ENCODE measurements at regions not wholly inside any gene's neighbourhood (a gene's known extent, or its start where the extent isn't known, plus 50 kb on each side); places are given as distances from the start of the nearest gene placed in this dataset.

DNA sequence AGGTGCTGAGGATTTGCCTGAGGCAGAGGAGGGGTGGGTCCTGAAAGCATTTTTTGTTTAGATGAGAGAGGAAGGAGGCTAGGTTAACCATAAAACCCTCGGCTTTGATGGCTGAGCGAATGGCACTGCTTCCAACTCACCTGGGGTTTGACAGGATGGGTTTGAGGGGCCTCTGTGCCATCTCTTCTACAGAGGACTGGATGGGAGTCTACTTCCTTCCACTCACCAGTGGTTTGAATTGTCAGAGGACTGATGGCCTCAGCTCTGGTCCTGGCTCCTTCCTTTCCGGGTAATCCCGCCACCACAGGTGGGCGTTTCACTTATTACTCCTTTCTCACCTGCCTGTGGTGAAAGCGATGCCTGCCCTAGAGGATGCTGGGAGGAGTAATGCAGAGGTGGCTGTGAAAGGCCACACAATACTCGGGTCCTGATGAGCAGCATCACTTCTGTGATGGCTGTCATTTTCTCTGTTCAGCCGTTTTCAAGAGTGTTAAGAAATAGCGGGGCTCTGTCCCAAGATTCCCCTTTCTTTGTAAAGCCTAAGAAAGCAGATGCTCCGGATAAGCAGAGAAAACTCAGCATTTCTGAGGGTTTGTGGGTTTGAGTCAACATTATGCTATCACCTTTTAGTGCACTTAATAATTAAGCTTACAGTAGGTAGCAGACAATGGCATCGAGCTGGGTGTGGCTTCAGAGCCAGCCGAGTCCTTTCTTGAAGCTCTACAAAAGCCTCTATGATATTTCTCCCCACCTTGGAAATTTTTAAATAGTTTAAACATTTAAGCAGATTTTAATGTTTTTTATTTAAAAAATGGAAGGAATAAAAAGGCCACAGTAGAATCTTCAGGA is 220.7 kb downstream of the HLX start:
- H3K27me3 Mint-ChIP-seq (ENCODE audit: low read depth in 3 of 3), result peaks cover 3% of the 10 kb centered on the region in 3 donors
- H3K4me3 Mint-ChIP-seq, result peak overlapping the region in 1 of 5 donors; percentile 52
- H3K27ac Mint-ChIP-seq, result no peak overlapping the region
- H3K36me3 Mint-ChIP-seq, result peaks cover 0 to 3% (median 0%) of the 10 kb centered on the region in 3 donors
- peaks cover 0 to 17% (median 6%) of the 10 kb centered on the region in 6 donors for H3K9me3 Mint-ChIP-seq
- peaks cover 0 to 4% of the 10 kb centered on the region in 2 donors for H3K4me1 Mint-ChIP-seq
- peak in 1 of 3 donors; percentile 3 for DNase-seq

DNA sequence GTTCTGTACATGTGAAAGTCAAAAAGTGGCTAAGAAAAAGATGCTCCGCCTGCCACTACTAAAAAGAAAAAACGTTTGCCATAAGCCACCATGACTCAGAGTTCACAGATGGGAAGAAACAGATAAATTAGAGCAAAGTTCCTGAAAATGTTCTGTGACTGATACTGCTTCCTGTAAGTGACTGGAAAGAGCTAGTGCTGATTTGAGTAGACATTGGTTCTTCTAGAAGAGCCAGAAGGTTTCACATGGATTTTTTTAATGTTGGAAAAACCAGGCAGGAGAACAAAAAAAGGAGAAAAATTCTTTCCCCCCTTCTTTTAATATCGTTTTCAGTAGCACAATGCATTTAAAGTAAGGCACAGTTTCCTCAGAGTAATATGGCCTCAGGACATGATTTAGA is 221.4 kb downstream of the HLX start:
- H3K27me3 Mint-ChIP-seq (ENCODE audit: low read depth in 3 of 3), result peaks cover 3% of the 10 kb centered on the region in 3 donors
- DNase-seq, result no peak
- H3K9me3 Mint-ChIP-seq, result peaks cover 0 to 17% (median 6%) of the 10 kb centered on the region in 6 donors
- peaks cover 0 to 3% (median 0%) of the 10 kb centered on the region in 3 donors for H3K36me3 Mint-ChIP-seq
- no peak overlapping the region for H3K27ac Mint-ChIP-seq
- H3K4me1 Mint-ChIP-seq, result peaks cover 0 to 4% of the 10 kb centered on the region in 2 donors
- H3K4me3 Mint-ChIP-seq, result no peak overlapping the region

DNA sequence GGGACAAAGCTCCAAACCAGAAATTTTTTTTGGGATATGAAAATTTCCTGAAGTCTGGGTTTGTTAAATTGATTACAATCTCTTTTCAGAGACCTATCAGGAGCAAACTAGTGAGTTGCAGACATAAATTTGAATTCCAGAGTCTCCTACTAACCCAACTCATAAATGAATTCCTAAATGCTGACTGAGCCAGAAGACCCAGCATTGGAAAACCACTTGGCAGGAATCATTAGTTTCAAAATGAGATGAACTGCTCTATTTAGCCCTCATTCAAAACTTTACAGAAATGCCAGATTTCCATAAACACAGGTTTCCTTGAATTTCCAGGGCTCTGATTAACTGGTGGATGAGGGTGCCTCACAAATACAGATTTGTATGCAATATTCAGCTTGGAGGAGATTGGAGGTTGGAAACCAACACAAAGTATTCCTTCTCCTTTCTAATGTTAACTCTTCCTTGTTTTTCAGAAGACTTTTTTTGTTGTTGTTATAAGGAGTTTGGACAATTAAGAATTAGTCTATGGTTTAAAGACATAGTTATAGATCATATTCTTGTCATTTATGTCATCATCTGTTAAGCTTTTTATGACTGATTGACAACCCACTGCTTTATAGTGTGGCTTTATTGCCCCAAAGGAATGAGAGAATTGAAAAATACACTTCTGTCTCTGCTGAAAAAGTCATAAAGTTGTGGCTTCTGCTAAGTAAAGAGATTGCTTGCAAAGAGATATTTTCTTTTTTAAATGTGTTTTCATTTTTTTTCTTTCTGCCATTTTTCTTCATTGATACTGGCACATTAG is 222.8 kb downstream of the HLX start:
- Mint-ChIP-seq H3K9me3 (peaks cover 0 to 16% (median 4%) of the 10 kb centered on the region in 6 donors), H3K36me3 (peaks cover 0 to 3% (median 0%) of the 10 kb centered on the region in 3 donors), H3K27me3 (ENCODE audit: low read depth in 3 of 3) (peaks cover 3% of the 10 kb centered on the region in 3 donors), H3K27ac (no peak overlapping the region), H3K4me1 (peaks cover 0 to 4% of the 10 kb centered on the region in 2 donors), H3K4me3 (no peak overlapping the region)
- DNase-seq, result no peak

DNA sequence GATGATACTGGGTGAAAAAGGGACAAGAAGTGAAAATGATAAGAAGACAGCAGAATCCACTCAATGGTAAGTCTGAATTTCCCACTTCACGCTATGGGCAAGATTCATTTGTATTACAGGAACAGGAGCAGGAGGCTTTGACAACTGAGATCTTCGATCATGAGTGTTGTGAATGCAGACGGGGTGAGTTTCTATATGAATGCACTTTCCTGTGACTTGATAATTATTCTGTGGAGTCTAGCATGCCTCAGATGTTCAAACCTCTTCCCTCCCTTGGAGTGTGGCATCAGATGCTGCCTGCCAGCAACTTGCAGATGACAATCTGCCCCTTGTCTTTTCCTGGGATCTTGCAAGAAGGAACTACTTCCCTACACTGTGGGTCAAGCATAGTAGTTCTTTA is 225.4 kb downstream of the HLX start:
- Mint-ChIP-seq H3K4me1 (peaks cover 0 to under 1% of the 10 kb centered on the region in 2 donors), H3K4me3 (no peak overlapping the region), H3K36me3 (no peaks in the 10 kb centered on the region), H3K27ac (no peak overlapping the region), H3K9me3 (peaks cover 0 to 5% (median 1%) of the 10 kb centered on the region in 6 donors), H3K27me3 (ENCODE audit: low read depth in 3 of 3) (peaks cover 0 to 3% (median under 1%) of the 10 kb centered on the region in 3 donors)
- DNase-seq, result no peak

DNA sequence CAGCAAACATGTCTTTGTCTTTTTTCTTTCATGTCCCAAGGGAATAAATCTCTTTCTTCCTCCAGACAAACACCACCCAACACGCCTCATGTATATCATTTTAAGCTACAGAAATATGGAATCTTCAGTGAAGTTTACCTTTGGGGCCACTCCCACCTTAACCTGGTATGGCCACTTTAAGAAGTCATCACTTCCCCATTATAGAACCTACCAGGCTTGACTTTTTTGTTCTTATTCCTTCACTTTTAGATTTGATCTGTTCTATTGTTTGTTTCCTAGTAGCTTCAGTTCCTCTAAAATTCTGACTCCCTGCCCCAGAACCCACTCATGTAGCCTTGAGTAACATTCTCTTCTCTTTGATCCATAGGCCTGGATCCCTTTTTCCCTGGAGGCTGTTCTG is 226.3 kb downstream of the HLX start:
- no peak overlapping the region for H3K4me3 Mint-ChIP-seq
- H3K4me1 Mint-ChIP-seq, result no peaks in the 10 kb centered on the region
- H3K27ac Mint-ChIP-seq, result no peak overlapping the region
- no peaks in the 10 kb centered on the region for H3K36me3 Mint-ChIP-seq
- peaks cover 0 to 4% (median 1%) of the 10 kb centered on the region in 6 donors for H3K9me3 Mint-ChIP-seq
- no peak for DNase-seq
- H3K27me3 Mint-ChIP-seq (ENCODE audit: low read depth in 3 of 3), result peaks cover 0 to 3% (median 0%) of the 10 kb centered on the region in 3 donors

DNA sequence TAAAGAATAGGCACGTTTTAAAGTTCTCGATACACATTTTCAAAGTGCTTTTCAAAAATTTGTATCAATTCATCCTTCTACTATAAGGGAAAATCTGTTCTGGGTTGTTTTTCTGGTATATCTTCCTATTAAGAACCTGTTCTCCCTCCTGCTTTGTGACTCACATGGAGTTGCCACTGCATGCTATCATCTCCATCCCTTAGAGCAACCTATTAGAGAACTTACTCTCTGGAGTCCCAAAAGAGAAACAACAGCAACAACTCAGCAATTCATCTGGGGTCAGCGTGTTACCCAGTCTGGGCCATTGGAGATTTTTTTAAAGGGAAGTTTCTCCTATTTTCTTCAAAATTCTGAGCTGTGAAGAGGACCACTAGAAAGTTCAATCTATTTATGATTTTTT is 227.4 kb downstream of the HLX start:
- H3K36me3 Mint-ChIP-seq, result no peaks in the 10 kb centered on the region
- H3K27me3 Mint-ChIP-seq (ENCODE audit: low read depth in 3 of 3), result peaks cover 0 to 3% (median 0%) of the 10 kb centered on the region in 3 donors
- DNase-seq, result no peak
- no peak overlapping the region for H3K27ac Mint-ChIP-seq
- H3K9me3 Mint-ChIP-seq, result peaks cover 0 to 6% (median under 1%) of the 10 kb centered on the region in 6 donors
- no peaks in the 10 kb centered on the region for H3K4me1 Mint-ChIP-seq
- H3K4me3 Mint-ChIP-seq, result no peak overlapping the region

DNA sequence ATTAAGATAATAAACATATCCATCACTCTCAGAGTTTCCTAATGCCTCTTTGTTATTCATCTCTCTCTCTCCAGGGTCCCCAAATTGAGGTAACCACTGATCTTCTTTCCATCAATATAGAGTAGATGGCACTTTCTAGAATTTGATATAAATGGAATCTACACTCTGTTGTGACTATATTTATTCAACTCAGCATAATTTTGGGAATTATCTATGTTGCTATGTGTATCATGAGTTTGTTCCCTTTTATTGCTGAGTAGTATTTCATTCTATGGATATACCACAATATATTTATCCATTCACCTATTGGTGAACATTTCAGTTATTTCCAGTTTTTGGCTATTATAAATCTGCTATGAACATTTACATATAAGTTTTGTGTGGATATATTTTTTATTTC is 230.7 kb downstream of the HLX start:
- Mint-ChIP-seq H3K4me3 (no peak overlapping the region), H3K27me3 (ENCODE audit: low read depth in 3 of 3) (peaks cover 0 to 2% (median under 1%) of the 10 kb centered on the region in 3 donors), H3K27ac (no peak overlapping the region), H3K9me3 (peaks cover 0 to 8% (median 1%) of the 10 kb centered on the region in 6 donors), H3K36me3 (no peaks in the 10 kb centered on the region), H3K4me1 (no peaks in the 10 kb centered on the region)
- no peak for DNase-seq

DNA sequence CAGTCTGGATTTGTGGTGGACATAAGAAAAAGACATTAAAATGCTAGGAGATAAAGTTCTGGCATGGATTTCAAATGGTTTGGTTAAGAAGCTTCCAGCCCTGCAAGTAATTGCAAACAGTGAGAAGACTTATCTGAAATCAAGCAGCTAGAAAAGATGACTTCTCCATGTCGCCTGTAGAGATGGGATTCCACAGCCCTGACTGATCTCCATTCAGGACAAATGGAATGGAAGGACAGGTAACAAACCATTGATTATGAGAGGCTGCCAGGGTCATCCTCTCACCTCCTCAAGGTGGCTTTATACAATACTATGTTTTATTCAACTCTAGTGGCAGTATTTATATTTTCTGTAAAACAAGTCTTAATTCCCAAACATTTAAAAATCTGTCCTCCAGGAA is 237.9 kb downstream of the HLX start:
- no peaks in the 10 kb centered on the region for H3K4me1 Mint-ChIP-seq
- H3K27me3 Mint-ChIP-seq (ENCODE audit: low read depth in 3 of 3), result peaks cover 3 to 6% (median 3%) of the 10 kb centered on the region in 3 donors
- DNase-seq, result no peak
- H3K36me3 Mint-ChIP-seq, result no peaks in the 10 kb centered on the region
- H3K27ac Mint-ChIP-seq, result no peak overlapping the region
- H3K4me3 Mint-ChIP-seq, result no peak overlapping the region
- H3K9me3 Mint-ChIP-seq, result peaks cover 0 to 22% (median under 1%) of the 10 kb centered on the region in 6 donors

DNA sequence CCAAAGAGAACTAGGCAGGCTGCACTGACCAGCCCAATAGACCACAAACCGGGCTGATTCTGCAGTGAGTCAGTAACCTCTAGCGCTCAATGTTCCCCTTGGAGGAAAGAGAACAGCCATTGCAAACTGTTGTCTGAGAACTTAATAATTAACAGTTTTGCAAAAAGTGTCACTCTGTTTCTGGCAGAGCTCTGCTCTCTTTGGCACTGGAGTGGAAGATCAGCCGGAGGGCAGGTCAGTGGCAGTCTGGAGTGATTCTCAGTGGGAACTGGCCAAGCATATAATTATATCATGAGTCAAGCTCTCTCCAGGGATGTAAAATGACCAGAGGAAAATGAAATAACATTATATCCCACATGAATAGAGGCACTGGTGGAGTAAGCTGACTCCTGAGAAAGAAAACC is 238.3 kb downstream of the HLX start:
- Mint-ChIP-seq H3K27me3 (ENCODE audit: low read depth in 3 of 3) (peaks cover 3 to 6% (median 3%) of the 10 kb centered on the region in 3 donors), H3K27ac (no peak overlapping the region), H3K4me3 (no peak overlapping the region), H3K9me3 (peaks cover 0 to 22% (median under 1%) of the 10 kb centered on the region in 6 donors), H3K36me3 (no peaks in the 10 kb centered on the region), H3K4me1 (no peaks in the 10 kb centered on the region)
- no peak for DNase-seq

DNA sequence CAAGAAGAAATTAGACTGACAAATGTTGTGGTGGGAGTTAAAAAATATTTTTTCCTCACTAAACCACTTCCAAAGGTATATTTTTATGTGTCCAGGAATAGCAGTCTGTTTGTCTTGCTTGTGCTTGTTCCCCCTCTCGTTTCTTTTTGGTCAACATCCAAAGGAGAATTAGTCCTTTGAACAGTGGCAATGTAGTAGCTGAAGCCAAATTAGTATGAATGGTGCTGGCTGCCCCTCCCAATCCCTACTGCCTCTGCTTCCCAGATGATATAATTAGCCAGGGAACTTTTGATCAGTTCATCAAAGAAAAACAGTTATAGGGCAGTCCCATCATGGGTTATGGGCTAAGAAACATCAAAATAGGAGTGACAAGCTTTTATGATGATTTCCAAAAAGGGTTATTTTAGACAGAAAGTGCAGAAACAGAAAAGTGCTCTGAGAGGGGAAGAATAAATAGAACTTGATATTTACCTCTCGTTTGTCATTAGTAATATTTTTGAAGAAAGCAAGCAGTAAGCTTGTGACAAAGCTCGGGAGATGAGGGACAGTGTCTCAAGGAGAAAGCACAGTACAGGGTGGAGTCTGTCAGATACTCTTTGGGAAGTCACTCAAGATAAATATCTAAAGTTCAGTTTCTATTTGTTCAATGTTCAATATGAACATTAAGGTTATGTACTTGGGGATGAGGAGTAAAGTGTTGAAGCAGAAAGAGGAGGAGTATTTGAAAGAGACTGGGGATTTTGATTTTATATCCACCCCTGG is 239.1 kb downstream of the HLX start:
- Mint-ChIP-seq H3K27ac (no peak overlapping the region), H3K27me3 (ENCODE audit: low read depth in 3 of 3) (peaks cover 3 to 6% (median 3%) of the 10 kb centered on the region in 3 donors), H3K36me3 (no peaks in the 10 kb centered on the region)

DNA sequence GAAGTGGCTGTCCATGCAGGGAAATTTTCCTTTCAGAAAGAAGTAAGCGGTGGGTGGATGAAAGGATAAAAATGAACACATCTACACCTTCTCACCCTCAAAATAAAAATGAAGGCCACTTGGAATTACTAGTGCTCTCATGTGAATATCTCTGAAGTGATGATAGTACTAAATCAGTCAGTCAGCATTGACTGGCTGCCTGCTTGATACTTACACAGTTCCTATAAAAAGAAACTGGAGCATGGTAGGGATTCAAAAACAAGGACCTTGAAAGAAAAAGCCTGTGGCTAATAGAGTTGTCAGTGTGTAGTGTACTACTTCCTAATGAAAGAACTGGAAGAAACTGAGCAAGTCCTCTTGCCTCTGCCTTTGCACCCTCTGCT is 239.7 kb downstream of the HLX start:
- no peaks in the 10 kb centered on the region for H3K4me1 Mint-ChIP-seq
- H3K36me3 Mint-ChIP-seq, result no peaks in the 10 kb centered on the region
- peaks cover 3 to 6% (median 3%) of the 10 kb centered on the region in 3 donors for H3K27me3 Mint-ChIP-seq (ENCODE audit: low read depth in 3 of 3)
- H3K4me3 Mint-ChIP-seq, result no peak overlapping the region
- H3K9me3 Mint-ChIP-seq, result peaks cover 0 to 14% (median under 1%) of the 10 kb centered on the region in 6 donors
- no peak for DNase-seq
- H3K27ac Mint-ChIP-seq, result no peak overlapping the region

More for the DNA sequence above, 239.1 kb downstream of the HLX start:
- Mint-ChIP-seq H3K4me1 (no peaks in the 10 kb centered on the region), H3K9me3 (peaks cover 0 to 14% (median under 1%) of the 10 kb centered on the region in 6 donors), H3K4me3 (no peak overlapping the region)
- DNase-seq, result no peak

DNA sequence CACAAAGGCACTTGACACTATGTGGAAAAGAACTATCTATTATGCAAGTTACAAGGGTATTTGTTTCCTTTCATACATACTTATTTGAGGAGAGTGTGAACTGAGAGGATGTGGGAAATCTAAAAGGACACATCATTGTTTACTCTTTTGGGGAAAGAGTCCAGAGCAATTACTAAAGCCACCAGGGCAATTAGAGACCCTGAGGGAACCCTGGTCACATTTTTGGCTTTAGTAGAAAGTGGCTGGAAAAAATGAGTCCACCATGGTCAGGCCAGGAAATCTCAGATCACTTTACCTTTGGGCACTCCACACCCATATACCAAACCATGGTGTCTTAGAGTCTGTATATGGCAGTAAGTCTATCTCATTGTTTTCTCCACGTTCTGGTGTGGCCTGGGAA is 243.3 kb downstream of the HLX start:
- Mint-ChIP-seq H3K36me3 (no peaks in the 10 kb centered on the region), H3K4me1 (no peaks in the 10 kb centered on the region), H3K9me3 (peaks cover 0 to 14% (median under 1%) of the 10 kb centered on the region in 6 donors), H3K27ac (no peak overlapping the region), H3K27me3 (ENCODE audit: low read depth in 3 of 3) (peaks cover 0 to 2% (median 0%) of the 10 kb centered on the region in 3 donors), H3K4me3 (no peak overlapping the region)
- no peak for DNase-seq

DNA sequence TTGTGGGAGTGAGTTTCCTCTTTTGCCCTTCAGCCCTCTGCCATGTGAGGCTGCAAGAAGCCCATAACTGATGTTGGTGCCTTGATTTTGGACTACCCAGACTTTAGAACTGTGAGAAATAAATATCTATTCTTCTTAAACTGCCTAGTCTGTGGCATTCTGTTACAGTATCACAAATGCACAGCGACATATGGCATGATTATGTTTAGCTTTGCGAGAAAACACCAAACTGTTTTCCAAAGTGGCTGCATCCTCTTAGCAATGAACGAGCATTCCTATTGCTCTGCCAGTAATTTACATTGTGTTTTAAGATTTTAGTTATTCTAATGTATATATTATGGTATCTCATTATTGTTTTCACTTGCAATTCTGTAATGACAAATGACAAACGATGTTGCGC is 246.7 kb downstream of the HLX start:
- Mint-ChIP-seq H3K4me3 (no peak overlapping the region), H3K4me1 (no peaks in the 10 kb centered on the region), H3K27me3 (ENCODE audit: low read depth in 3 of 3) (no peaks in the 10 kb centered on the region), H3K9me3 (peaks cover 0 to 5% (median 2%) of the 10 kb centered on the region in 6 donors), H3K36me3 (no peaks in the 10 kb centered on the region), H3K27ac (no peak overlapping the region)
- no peak for DNase-seq

All from immature natural killer cell (primary cell).